ENCODE measurements at regions not wholly inside any gene's neighbourhood (a gene's known extent, or its start where the extent isn't known, plus 50 kb on each side); places are given as distances from the start of the nearest gene placed in this dataset.
"Not testable (repeated sequence)": the region's sequence is repeated elsewhere in the genome, so short reads cannot be mapped to it uniquely, and the experiment has no call there.

DNA sequence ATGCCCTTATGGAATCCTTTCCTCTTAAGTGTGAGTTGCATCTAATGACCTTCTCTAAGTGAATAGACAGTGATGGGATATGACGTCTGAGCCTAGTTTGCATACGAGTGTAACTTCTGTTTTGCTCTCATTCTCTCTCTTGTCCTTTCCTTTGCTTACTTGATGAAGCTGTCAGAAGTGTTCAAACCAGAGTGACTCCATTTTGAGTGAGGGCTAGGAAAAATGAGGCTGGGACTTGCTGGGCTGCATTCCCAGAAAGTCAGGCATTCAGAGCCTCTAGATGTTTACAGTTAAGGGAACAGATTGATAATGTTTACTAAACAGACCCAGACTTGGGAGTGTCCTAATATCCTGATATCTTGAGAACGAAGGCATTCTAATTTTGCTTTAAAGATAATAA is 311.2 kb upstream of the SOX4 start:
- not testable (repeated sequence) for DNase-seq

DNA sequence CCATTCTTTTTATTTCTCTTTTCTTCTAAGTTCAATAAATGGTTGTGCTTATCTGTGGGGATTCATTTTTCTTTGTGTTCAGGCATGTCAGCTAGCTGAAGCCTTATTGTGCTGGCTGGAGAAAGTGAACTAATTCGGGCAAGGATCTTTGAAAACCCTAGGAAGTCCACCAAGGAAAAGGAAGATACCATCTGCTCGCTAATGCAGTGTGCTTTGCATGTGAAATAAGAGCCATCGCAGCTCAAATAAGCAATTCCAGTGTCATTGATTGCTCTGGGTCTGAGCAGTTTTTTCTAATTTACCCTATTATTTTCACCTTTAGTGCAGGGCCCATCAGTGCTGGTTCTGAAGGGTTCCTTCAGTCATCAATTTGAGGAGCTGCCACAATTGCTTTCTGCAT is 309.4 kb upstream of the SOX4 start:
- no peak for DNase-seq

GRCh38 chr6:21284706-21285105 is 308.8 kb upstream of the SOX4 start:
- DNase-seq = no peak

- no peak for DNase-seq
These were observed 299.4 kb upstream of the SOX4 start for GRCh38 chr6:21294144-21294543.

DNA sequence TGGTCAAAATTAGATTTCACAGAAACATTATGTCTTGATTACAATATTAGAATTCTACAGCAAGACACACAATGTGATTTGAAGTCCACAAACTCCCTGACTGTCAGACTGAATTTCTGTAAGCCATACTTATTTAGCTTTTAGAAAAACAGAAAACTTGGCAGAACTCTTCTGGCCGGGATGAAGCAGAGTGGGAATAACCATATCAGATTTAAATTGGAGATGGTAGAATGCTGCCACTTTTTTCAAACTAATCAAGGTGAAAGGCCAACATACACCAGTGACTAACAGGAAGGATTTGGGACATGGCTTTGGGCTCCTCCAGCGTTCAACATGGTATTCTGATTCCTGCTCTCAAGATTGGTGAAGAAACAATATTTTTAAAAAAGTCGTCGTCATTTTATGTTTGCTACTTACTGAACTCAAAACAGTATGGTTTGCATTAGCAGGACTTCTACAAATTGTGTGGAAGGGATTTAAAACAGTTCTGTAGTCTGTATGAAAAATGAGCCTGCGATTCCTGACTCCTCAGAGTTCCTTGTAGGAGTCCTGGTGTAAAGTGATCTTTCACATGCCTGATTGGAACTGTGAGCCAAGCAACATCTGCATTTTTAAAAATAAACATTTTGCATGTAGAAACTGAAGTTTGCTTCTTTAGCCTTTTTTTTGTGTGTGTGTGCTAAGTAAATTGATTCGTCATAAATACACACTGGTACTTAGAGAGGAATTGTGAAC is 297.9 kb upstream of the SOX4 start:
- no peak for DNase-seq

- no peak for DNase-seq
These were observed 295.9 kb upstream of the SOX4 start for GRCh38 chr6:21297665-21298064.

DNA sequence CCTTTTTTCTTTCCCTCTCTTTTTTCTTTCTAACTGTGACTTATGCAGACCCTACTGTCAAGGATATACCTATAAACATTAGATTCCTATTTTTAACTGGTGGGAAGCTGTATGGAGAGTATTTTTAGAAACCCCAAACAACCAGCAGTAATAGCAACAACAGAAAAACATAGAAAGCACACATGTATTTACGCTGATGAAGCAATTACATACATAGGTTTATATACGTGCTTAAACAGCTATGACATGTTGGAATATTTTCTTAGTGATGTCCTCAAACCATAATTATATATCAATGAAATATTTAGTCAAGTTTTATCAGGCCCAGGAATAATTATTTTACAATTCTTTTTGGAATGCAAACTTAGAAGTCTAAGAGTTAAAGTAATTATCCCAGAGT is 294.3 kb upstream of the SOX4 start:
- no peak for DNase-seq

GRCh38 chr6:21300439-21300838 is 293.1 kb upstream of the SOX4 start:
- no peak for DNase-seq

DNA sequence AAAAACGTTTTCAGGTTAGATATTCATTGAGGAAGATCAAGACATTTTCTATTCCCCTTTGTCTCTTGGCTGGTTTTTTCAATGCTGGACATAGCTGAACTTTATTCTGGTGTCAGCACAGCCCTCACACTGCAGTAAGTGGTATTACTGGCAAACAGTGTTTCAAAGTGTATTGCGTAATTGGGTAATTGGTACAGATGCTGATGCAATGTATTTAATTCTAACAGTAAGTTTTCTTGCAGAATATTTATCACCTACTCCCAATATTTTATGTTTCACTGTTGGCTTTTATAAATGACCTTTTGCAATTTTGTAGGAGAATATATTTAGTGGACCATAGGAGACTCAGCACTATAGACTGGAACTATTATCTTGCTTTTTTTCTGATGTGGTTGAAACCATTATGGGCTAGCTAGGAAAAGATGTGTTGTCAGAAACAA is 287.6 kb upstream of the SOX4 start:
- DNase-seq = peak; percentile 6

DNA sequence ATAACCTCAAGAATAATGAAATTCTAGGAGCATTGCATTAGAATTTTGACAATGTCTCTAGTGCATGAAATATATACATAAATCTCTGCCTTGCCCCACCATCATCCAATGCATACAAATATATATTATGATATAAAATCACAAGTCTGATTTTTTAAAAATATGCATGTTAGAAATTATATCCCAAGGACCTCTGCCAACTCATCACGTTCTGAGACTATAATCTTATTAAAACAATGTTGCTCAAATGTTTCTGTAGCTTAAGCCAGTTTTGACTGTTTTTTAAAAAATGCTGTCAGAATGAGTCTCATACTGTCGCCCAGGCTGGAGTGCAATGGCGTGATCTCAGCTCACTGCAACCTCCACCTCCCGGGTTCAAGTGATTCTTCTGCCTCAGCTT is 287.0 kb upstream of the SOX4 start:
- no peak for DNase-seq

GRCh38 chr6:21309807-21310221 is 283.7 kb upstream of the SOX4 start:
- no peak for DNase-seq

DNA sequence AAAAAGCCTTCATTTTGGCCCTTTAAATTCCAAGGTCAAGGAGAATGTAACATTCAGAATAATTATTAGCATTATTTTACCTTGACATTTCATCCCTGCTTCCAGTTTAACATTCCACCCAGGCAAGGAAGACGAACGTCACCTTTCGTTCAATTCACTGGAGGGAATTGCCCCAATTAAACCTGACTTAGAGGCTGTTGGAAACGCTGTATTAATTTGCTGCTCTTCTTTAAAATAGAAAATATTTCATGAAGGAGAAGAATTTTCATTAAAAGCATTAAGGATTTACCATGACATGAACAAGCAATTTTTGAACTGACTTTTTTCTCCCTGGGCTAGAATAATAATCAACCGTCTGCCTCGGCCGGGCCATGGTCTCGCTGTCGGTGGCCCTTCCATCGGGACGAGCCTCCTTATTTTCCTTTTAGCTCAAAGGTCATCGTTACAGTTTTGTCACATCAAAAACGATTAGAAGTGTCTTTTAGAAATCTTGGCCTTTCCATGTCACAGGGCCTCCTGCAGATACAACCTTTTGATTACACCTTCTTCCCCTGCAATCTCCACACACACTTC is 282.9 kb upstream of the SOX4 start:
- DNase-seq = no peak

- DNase-seq = no peak
These were observed 281.4 kb upstream of the SOX4 start for GRCh38 chr6:21312118-21312517.

DNA sequence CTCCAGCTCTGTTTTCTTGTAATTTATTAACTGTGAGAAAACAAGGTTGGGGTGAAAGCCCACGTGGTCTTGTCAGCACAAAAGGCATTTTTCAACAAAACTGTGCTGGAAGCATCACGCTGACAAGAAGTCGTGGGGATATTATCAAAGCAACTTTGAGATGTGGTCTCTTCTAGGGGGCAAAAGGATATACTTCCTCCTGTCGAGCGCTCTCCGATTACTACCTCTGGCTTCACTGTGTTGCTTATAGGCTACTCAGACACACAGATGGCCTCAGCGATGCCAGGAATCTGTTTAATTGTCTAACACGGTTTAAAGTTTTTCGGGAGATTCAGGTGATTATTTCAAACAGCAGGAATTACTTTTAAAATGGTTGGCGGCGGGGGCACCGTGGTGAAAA is 275.9 kb upstream of the SOX4 start:
- DNase-seq = no peak

GRCh38 chr6:21321076-21321475 is 272.5 kb upstream of the SOX4 start:
- DNase-seq = no peak

DNA sequence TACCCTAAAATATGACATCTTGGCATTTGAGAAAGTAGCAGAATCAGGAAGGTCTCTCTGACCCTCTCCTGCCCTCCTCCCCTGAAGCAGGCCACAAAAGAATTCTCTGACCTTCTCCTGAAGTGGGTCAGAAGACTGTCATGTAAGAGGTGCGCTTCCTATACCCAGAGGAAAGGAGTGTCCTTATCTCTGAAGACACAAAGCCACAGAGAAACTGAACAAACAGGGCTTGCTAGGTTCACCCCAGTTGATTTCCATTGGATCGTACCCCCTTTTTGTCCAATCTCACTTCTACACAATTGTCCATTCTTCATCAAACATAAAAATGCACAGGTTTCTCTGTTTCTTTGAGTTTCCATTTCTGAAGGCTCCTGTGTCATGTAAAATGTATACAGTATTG is 272.0 kb upstream of the SOX4 start:
- no peak for DNase-seq

DNA sequence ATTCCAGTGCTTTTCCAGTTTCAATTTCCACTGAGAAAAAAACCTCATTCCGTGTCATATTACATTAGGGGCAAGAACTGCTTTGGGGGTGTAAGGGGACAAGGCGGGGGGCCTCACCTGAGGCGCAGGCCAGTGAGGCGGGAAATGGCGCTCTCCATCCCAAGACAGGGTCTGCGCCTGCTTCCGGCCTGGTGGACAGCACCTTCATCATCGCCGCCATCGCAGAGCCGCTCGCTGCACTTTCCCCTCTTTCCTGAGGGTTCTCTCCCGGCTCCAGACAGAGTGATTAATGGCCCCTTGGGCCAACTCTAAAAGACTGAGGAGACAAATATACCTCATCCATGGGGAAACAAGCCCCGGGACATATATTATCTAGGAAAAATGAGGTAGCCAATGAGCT is 270.0 kb upstream of the SOX4 start:
- no peak for DNase-seq

- DNase-seq = peak; percentile 53
These were observed 268.2 kb upstream of the SOX4 start for GRCh38 chr6:21325201-21325856.

GRCh38 chr6:21327326-21328112 is 266.0 kb upstream of the SOX4 start:
- peak; percentile 42 for DNase-seq

DNA sequence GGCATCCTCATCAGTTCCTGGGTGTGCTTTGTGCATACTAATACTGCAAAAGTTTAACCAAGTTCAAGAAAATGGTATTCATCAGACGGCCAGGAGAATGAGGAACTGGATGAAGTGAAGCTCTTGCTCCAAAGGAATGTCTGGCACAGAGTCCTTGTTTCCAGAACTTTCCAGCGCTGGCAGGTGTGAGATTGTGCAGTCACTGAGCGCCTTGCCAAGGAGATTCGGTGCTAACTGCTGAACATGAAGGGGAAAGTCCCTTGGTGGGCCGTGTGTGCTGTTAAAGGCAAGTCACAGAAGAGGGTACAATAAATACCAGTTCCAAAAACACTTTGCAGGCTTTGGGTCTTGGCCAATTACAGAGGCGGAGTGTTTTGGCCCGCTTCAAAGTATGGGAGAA is 262.3 kb upstream of the SOX4 start:
- DNase-seq = no peak

- DNase-seq = no peak
These were observed 261.5 kb upstream of the SOX4 start for GRCh38 chr6:21332077-21332476.

- DNase-seq = no peak
These were observed 260.9 kb upstream of the SOX4 start for GRCh38 chr6:21332660-21333059.

DNA sequence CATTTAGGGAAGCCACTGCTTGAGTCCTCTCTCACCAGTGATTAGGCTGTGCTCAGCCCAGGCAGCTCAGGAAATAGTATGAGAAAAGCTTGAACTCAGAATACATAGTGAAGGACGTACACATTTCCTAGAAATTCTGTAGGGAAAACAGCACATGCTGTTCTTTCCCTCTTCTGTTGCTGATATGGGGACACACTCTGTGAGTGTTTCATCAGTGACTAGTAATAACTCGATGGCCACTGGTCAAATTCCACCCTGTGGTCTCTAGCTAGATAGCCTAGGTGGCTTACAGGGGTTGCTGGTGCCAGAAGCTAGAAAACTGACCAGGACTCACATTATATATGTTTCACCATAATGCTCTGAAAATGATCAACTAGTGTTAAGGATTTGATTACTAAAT is 259.8 kb upstream of the SOX4 start:
- no peak for DNase-seq

- DNase-seq = no peak
These were observed 258.9 kb upstream of the SOX4 start for GRCh38 chr6:21334651-21335050.

Data from NCI-H774 (cell line).